SK-N-SH (cell line): ENCODE measurements at regions not wholly inside any gene's neighbourhood (a gene's known extent, or its start where the extent isn't known, plus 50 kb on each side); places are given as distances from the start of the nearest gene placed in this dataset.

Source experiments
- CTCF ChIA-PET: fragments of 300-600, 350-600 bp; formaldehyde crosslinking; extraction: SDS; loops from one replicate; lab custom pipeline; 2021; lab: Yijun Ruan, JAX
- POLR2A ChIA-PET: fragments of 350-600 bp; sonication (Branson Sonifier 250); formaldehyde crosslinking; extraction: SDS; loops from one replicate; lab custom pipeline; 2020; ENCODE audit warnings: antibody characterized with exemption, inconsistent platforms; lab: Yijun Ruan, JAX
- DNase-seq: peaks from one replicate; pipeline ENCODE4 v3.0.0; 2012
- H2AFZ ChIP-seq: fragments of 200-600 bp; sonication (generic); 2 replicates; pipeline ENCODE4 v1.8.1; 2016; ENCODE audit warnings: antibody characterized with exemption, mild to moderate bottlenecking, low read depth
- H3F3A ChIP-seq: fragments of 200-600 bp; sonication (generic); replicated peaks from 2 replicates; pipeline ENCODE3; 2016; ENCODE audit warnings: antibody characterized with exemption, mild to moderate bottlenecking; ENCODE audit not compliant: insufficient read depth
- H3K27ac ChIP-seq, 2 experiments: fragments of 200-500 bp in 1 of 2; fragments of 200-600 bp in 1 of 2; sonication (Bioruptor generic) in 1 of 2; sonication (generic), shearing (Covaris generic) in 1 of 2; 2 replicates each; pipeline versions ENCODE4 v1.5.1 to v1.6.1; 2014 to 2016; ENCODE audit warnings: low read depth in 2 of 2, inconsistent platforms in 1 of 2, low read length in 1 of 2, mild to moderate bottlenecking in 1 of 2, mixed read lengths in 1 of 2
- H3K27me3 ChIP-seq: fragments of 200-600 bp; sonication (generic), shearing (Covaris generic); 2 replicates; pipeline ENCODE4 v1.6.1; 2016; ENCODE audit warnings: mixed run types; ENCODE audit not compliant: insufficient read depth
- H3K36me3 ChIP-seq, 2 experiments: fragments of 200-500 bp in 1 of 2; fragments of 200-600 bp in 1 of 2; sonication (Bioruptor generic) in 1 of 2; sonication (generic) in 1 of 2; replicated peaks in 1 of 2; 2 replicates each; pipeline versions ENCODE3 to v1.5.1; 2014 to 2016; ENCODE audit warnings: low read length in 1 of 2, mild to moderate bottlenecking in 1 of 2; ENCODE audit not compliant: insufficient read depth in 2 of 2, control insufficient read depth in 1 of 2
- H3K4me1 ChIP-seq, 2 experiments: fragments of 200-500 bp in 1 of 2; fragments of 200-600 bp in 1 of 2; sonication (Bioruptor generic) in 1 of 2; sonication (generic), shearing (Covaris generic) in 1 of 2; 2 replicates each; pipeline versions ENCODE4 v1.5.1 to v1.6.1; 2014 to 2016; ENCODE audit warnings: low read depth in 1 of 2, low read length in 1 of 2, mixed run types in 1 of 2; ENCODE audit not compliant: insufficient read depth in 2 of 2, control insufficient read depth in 1 of 2
- H3K4me2 ChIP-seq: fragments of 200-600 bp; sonication (generic), shearing (Covaris generic); 2 replicates; pipeline ENCODE4 v1.6.1; 2017; ENCODE audit warnings: mixed run types
- H3K4me3 ChIP-seq, 2 experiments: fragments of 200-500 bp in 1 of 2; fragments of 200-600 bp in 1 of 2; sonication (Bioruptor generic) in 1 of 2; sonication (generic), shearing (Covaris generic) in 1 of 2; 2 replicates each; pipeline versions ENCODE4 v1.5.1 to v1.8.1; 2014 to 2016; ENCODE audit warnings: low read depth in 2 of 2, inconsistent platforms in 1 of 2, low read length in 1 of 2, mild to moderate bottlenecking in 1 of 2, mixed read lengths in 1 of 2, moderate library complexity in 1 of 2
- H3K79me2 ChIP-seq: fragments of 200-600 bp; sonication (generic); 2 replicates; pipeline ENCODE4 v1.8.1; 2017; ENCODE audit warnings: mild to moderate bottlenecking; ENCODE audit not compliant: insufficient read depth
- H3K9ac ChIP-seq: fragments of 200-600 bp; sonication (generic); 2 replicates; pipeline ENCODE4 v1.6.1; 2017; ENCODE audit warnings: mixed run types
- H3K9me2 ChIP-seq: fragments of 200-600 bp; sonication (generic); 2 replicates; pipeline ENCODE4 v1.6.1; 2017; ENCODE audit warnings: mixed run types
- H3K9me3 ChIP-seq: fragments of 200-600 bp; sonication (generic); 2 replicates; pipeline ENCODE4 v1.6.1; 2017; ENCODE audit warnings: mixed run types, mild to moderate bottlenecking, moderate library complexity
- H4K20me1 ChIP-seq: fragments of 200-600 bp; sonication (generic); 2 replicates; pipeline ENCODE4 v1.6.1; 2017; ENCODE audit warnings: mild to moderate bottlenecking, mixed run types; ENCODE audit not compliant: insufficient read depth
- CTCF ChIP-seq: fragments of 200-600 bp; sonication (generic); IDR thresholded peaks from 2 replicates; pipeline ENCODE4 v1.6.1; 2017; ENCODE audit warnings: antibody characterized with exemption, mild to moderate bottlenecking, moderate library complexity
- EP300 ChIP-seq, 2 experiments: IDR thresholded peaks; 2 replicates each; pipeline versions ENCODE4 v1.4.0 to v1.6.1; 2012; ENCODE audit warnings: borderline replicate concordance in 1 of 2, low read depth in 1 of 2, low read length in 1 of 2
- EZH2phosphoT487 ChIP-seq: fragments of 200-600 bp; sonication (generic); IDR thresholded peaks from 2 replicates; pipeline ENCODE4 v1.6.1; 2017; ENCODE audit warnings: low read depth, mixed run types, mild to moderate bottlenecking, antibody characterized with exemption, moderate library complexity, borderline replicate concordance
- FOSL2 ChIP-seq: IDR thresholded peaks from 2 replicates; pipeline ENCODE4 v1.4.0; 2012; ENCODE audit warnings: low read depth, mild to moderate bottlenecking, moderate library complexity, borderline replicate concordance
- FOXJ3 ChIP-seq: sonication (generic); formaldehyde crosslinking; IDR thresholded peaks from 2 replicates; pipeline ENCODE4 v1.5.1; 2020; ENCODE audit warnings: mild to moderate bottlenecking, missing genetic modification reagents
- GATA2 ChIP-seq: sonication (generic); formaldehyde crosslinking; IDR thresholded peaks from 2 replicates; pipeline ENCODE4 v1.5.0; 2020; ENCODE audit warnings: mild to moderate bottlenecking, missing genetic modification reagents
- JUND ChIP-seq: IDR thresholded peaks from 2 replicates; pipeline ENCODE4 v1.4.0; 2012
- MXI1 ChIP-seq: IDR thresholded peaks from 2 replicates; pipeline ENCODE4 v1.6.1; 2012; ENCODE audit warnings: mild to moderate bottlenecking, low read depth, low read length, improper control_type of control experiment
- POLR2AphosphoS5 ChIP-seq: IDR thresholded peaks from 2 replicates; pipeline ENCODE4 v1.6.1; 2012; ENCODE audit warnings: low read depth, low read length
- RAD21 ChIP-seq: IDR thresholded peaks from 2 replicates; pipeline ENCODE4 v1.6.1; 2012; ENCODE audit warnings: mild to moderate bottlenecking, low read length
- RCOR1 ChIP-seq: fragments of 150-350 bp; IDR thresholded peaks from 2 replicates; pipeline ENCODE4 v1.6.1; 2017; ENCODE audit warnings: antibody characterized with exemption, low read length
- RFX5 ChIP-seq: IDR thresholded peaks from 2 replicates; pipeline ENCODE4 v1.6.1; 2012; ENCODE audit warnings: mild to moderate bottlenecking, improper control_type of control experiment, low read length
- RXRA ChIP-seq: IDR thresholded peaks from 2 replicates; pipeline ENCODE4 v1.4.0; 2012; ENCODE audit warnings: low read depth, mild to moderate bottlenecking, borderline replicate concordance
- SIN3A ChIP-seq: IDR thresholded peaks from 2 replicates; pipeline ENCODE4 v1.6.1; 2012; ENCODE audit warnings: low read depth, mild to moderate bottlenecking, low read length, moderate library complexity, borderline replicate concordance
- SMC3 ChIP-seq: IDR thresholded peaks from 2 replicates; pipeline ENCODE4 v1.6.1; 2012; ENCODE audit warnings: low read depth, low read length, improper control_type of control experiment
- TAF1 ChIP-seq: IDR thresholded peaks from 2 replicates; pipeline ENCODE4 v1.6.1; 2012; ENCODE audit warnings: low read depth, mild to moderate bottlenecking, low read length, moderate library complexity, borderline replicate concordance
- TCF12 ChIP-seq: IDR thresholded peaks from 2 replicates; pipeline ENCODE4 v1.4.0; 2012
- YY1 ChIP-seq: IDR thresholded peaks from 2 replicates; pipeline ENCODE4 v1.4.0; 2012; ENCODE audit warnings: low read depth, mild to moderate bottlenecking
- WGBS: methylation state at CpG from one replicate; pipeline ENCODE4 v1.1.6; 2017; ENCODE audit warnings: low lambda C conversion rate; 5-methylcytosine and 5-hydroxymethylcytosine counted together
- TF ChIP-seq, protein P1 (sequence below): IDR thresholded peaks from 2 replicates; pipeline ENCODE4; 2012
- TF ChIP-seq, protein P2 (sequence below): IDR thresholded peaks from 2 replicates; pipeline ENCODE4 v1.4.0; 2012; ENCODE audit warnings: low read depth

DNA sequence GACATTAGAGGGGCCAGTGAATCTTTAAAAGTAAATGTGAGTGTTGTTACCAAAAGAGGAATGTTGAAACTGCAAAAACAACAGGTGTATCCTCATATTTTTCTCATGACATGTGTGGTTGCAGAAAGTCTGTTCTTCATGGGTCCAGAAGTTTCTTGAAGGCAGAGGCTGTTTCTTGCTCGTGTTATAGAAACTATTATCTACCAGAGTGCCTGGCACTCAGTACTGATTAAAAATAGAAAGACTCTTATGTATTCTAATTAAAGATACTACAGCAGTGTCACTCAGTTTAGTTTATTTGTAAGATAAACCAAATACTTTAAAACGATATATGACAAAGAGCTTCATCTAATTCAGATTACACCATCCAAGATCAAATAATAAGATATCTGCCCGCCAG, 1864.2 kb upstream of the WWC1 start:
- no peaks in the 10 kb centered on the region for H3K4me1 ChIP-seq
- ChIA-PET POLR2A (no interaction called here), CTCF (no interaction called here)

DNA sequence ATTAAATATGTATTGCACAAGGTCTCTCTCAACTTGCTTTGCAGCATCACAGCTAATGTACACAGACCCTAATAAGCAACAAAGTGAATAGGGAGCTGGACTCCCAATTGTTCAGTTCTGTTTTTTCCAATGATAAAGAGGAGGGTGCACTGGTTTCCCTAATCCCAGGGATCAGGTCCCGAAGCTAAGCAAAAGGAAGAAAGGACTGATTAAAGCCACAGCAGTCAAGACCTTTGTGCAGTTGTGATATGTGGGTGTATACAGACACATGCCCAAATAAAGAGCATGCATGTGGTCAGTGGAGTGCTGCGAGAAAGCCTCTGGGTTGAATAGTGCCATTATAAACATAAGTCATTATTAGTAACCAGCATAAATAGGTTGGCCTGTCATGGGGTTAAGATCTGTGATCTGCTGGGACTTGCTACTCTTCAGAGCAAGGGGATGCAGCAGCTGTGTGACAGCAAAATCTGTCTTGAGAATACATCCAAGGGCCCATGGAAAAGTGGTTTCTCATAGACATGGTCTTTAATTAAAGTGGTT, 1863.1 kb upstream of the WWC1 start:
- no peaks in the 10 kb centered on the region for H3K9me3 ChIP-seq
- H3K79me2 ChIP-seq, result no peaks in the 10 kb centered on the region
- no peak for TF ChIP-seq SIN3A
- TF ChIP-seq, protein P1, sequence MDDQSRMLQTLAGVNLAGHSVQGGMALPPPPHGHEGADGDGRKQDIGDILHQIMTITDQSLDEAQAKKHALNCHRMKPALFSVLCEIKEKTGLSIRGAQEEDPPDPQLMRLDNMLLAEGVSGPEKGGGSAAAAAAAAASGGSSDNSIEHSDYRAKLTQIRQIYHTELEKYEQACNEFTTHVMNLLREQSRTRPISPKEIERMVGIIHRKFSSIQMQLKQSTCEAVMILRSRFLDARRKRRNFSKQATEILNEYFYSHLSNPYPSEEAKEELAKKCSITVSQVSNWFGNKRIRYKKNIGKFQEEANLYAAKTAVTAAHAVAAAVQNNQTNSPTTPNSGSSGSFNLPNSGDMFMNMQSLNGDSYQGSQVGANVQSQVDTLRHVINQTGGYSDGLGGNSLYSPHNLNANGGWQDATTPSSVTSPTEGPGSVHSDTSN, result no peak
- no peak for TF ChIP-seq EZH2phosphoT487
- TF ChIP-seq RXRA, result no peak
- TF ChIP-seq YY1, result no peak
- TF ChIP-seq RCOR1, result no peak
- TF ChIP-seq TAF1, result no peak
- TF ChIP-seq FOSL2, result no peak
- TF ChIP-seq FOXJ3 (CRISPR knock-in tag), result no peak
- no peak for TF ChIP-seq CTCF
- TF ChIP-seq, protein P2, sequence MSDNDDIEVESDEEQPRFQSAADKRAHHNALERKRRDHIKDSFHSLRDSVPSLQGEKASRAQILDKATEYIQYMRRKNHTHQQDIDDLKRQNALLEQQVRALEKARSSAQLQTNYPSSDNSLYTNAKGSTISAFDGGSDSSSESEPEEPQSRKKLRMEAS, result no peak
- no peak overlapping the region for H3K27ac ChIP-seq
- no peak overlapping the region for H3K4me2 ChIP-seq
- no peak overlapping the region for H2AFZ ChIP-seq
- H3K4me1 ChIP-seq, result no peaks in the 10 kb centered on the region
- no peaks in the 10 kb centered on the region for H3K9me2 ChIP-seq
- H3K4me3 ChIP-seq, result no peak overlapping the region
- H3K9ac ChIP-seq, result no peak overlapping the region
- 0% methylated on average over 2 of the region's 2 CpGs for WGBS
- H3F3A ChIP-seq, result no peaks in the 10 kb centered on the region
- no peaks in the 10 kb centered on the region for H4K20me1 ChIP-seq
- H3K27me3 ChIP-seq, result no peaks in the 10 kb centered on the region
- H3K36me3 ChIP-seq, result no peaks in the 10 kb centered on the region
- ChIA-PET CTCF (no interaction called here), POLR2A (no interaction called here)
- DNase-seq, result no peak

More for the DNA sequence above, 1864.2 kb upstream of the WWC1 start:
- Histone ChIP-seq H3K9me3 (no peaks in the 10 kb centered on the region), H3K79me2 (no peaks in the 10 kb centered on the region), H4K20me1 (no peaks in the 10 kb centered on the region), H3K4me2 (no peak overlapping the region), H3K9me2 (no peaks in the 10 kb centered on the region), H3K27ac (no peak overlapping the region), H3K4me3 (no peak overlapping the region), H3K36me3 (no peaks in the 10 kb centered on the region), H3K27me3 (no peaks in the 10 kb centered on the region), H3K9ac (no peak overlapping the region), H3F3A (no peaks in the 10 kb centered on the region), H2AFZ (no peak overlapping the region)
- WGBS, result 7% methylated on average over 3 of the region's 3 CpGs
- DNase-seq, result no peak
- no peak for TF ChIP-seq TAF1
- no peak for TF ChIP-seq RFX5
- no peak for TF ChIP-seq JUND
- no peak for TF ChIP-seq RAD21
- no peak for TF ChIP-seq POLR2AphosphoS5
- TF ChIP-seq, protein P1, result no peak
- no peak for TF ChIP-seq GATA2
- no peak for TF ChIP-seq EP300 (IDR thresholded peaks at IDR 0.05; ENCODE audit: borderline replicate concordance in 1 of 2, low read depth in 1 of 2, low read length in 1 of 2)
- TF ChIP-seq MXI1, result no peak
- no peak for TF ChIP-seq TCF12
- no peak for TF ChIP-seq SMC3
